GM18951 (cell line): ENCODE measurements at regions not wholly inside any gene's neighbourhood (a gene's known extent, or its start where the extent isn't known, plus 50 kb on each side); places are given as distances from the start of the nearest gene placed in this dataset.
"Not testable (repeated sequence)": the region's sequence is repeated elsewhere in the genome, so short reads cannot be mapped to it uniquely, and the experiment has no call there.

ENCODE experiments used
- POLR2A ChIP-seq: IDR thresholded peaks from 4 replicates; pipeline ENCODE4 v1.6.1; 2011; ENCODE audit warnings: mild to moderate bottlenecking; ENCODE audit not compliant: insufficient read length, insufficient read depth; ENCODE audit errors: extremely low read depth
- in situ Hi-C: fragments of 300-500 bp; cut with MboI; formaldehyde crosslinking; loops from one replicate; pipeline ENCODE4 v1.12.0; 2022; ENCODE audit warnings: low sequenced_read_pairs, mixed read lengths, inconsistent platforms; ENCODE audit not compliant: unreplicated experiment

GRCh38 chr2:195160963-195161362 is 496.1 kb upstream of the SLC39A10 start:
- in situ Hi-C loops = no loop called here
- TF ChIP-seq POLR2A = no peak

DNA sequence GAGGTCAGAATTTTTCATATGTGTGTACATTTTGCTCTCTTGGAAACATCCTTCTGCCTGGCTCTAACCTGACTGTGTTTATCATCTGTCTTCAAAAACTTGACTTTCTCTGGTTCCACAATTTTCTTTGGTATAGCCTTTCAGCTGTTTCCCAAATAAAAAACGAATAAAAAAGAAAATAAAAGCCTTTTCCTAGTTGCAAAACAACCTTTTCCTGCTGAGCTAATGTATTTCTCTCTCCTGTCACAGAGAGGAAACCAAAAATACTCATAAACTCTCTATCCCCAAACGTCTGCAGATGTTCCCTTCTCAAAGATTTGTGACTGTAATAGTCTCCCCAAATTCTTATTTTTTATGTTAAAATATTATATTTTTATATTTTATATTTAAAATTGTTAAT is 505.3 kb upstream of the SLC39A10 start:
- in situ Hi-C loops = no loop called here
- no peak for TF ChIP-seq POLR2A

DNA sequence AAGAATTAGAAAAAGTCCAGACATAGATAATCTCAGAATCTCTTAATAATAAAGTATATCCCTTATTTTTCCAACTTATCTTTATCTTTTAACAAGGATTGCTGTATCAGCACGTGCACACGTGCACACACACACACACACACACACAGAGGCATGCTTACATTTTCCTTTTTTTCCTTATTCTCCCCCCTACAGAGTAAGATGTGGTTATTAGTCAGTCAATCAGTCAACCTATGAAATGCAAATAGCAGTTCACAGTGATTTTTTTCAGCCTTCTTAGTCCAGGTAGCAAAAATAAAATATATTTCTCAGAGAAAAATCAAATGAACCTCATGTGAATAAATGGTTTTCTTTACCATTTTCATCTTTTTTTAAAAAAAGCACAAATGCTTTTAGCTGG is 506.2 kb upstream of the SLC39A10 start:
- no peak for TF ChIP-seq POLR2A
- in situ Hi-C loops = no loop called here

- in situ Hi-C loops = no loop called here
- TF ChIP-seq POLR2A = no peak
These were observed 509.0 kb upstream of the SLC39A10 start for GRCh38 chr2:195148004-195148403.

GRCh38 chr2:195146761-195147541 is 510.1 kb upstream of the SLC39A10 start:
- in situ Hi-C loops = no loop called here

DNA sequence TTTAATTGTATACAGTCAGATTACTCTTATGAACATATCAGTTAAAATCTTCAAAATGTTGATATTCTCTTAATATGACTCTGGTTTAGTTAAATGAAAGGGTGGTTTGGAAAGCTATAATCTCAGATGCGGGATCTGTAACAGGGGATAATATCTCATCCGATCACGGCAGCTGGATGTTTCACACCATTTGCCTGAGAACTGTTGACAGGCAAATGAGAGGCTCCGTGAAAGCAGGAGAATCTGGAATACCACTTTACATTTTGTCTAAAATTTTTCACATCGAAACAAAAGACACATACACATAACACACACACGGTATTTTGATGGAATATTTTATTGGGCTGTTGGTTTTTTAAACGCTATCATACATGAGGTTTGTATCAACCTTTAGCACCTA is 518.6 kb upstream of the SLC39A10 start:
- in situ Hi-C loops = no loop called here

More at GRCh38 chr2:195146761-195147541, 510.1 kb upstream of the SLC39A10 start:
- no peak for TF ChIP-seq POLR2A

GRCh38 chr2:195125889-195126288 is 531.1 kb upstream of the SLC39A10 start:
- in situ Hi-C loops = not testable (repeated sequence)

More for the DNA sequence above, 518.6 kb upstream of the SLC39A10 start:
- no peak for TF ChIP-seq POLR2A

- in situ Hi-C loops = no loop called here
These were observed 532.5 kb upstream of the SLC39A10 start for GRCh38 chr2:195124391-195125079.

GRCh38 chr2:195122653-195123052 is 534.4 kb upstream of the SLC39A10 start:
- no peak for TF ChIP-seq POLR2A
- in situ Hi-C loops = no loop called here

More at GRCh38 chr2:195124391-195125079, 532.5 kb upstream of the SLC39A10 start:
- TF ChIP-seq POLR2A = no peak

- in situ Hi-C loops = no loop called here
- TF ChIP-seq POLR2A = no peak
These were observed 535.7 kb upstream of the SLC39A10 start for GRCh38 chr2:195121341-195121740.

DNA sequence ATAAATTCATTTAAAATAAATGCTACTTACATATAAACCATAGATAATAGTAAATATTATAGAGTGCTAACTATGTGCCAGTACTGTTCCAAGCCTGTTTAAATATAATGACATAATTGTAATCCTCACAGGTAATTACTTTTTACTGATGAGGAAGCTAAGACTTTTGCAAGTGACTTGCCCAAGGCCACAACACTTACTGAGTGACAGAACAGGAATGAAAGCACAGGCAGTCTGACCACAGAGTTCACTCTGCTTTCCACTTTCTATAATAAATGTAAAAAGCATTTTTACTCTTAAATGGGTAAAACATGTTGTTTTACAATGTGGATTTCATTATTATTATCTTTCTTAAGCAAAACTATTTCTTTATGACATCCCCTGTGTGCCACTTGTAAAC is 537.8 kb upstream of the SLC39A10 start:
- in situ Hi-C loops = no loop called here

GRCh38 chr2:195118276-195118675 is 538.8 kb upstream of the SLC39A10 start:
- no peak for TF ChIP-seq POLR2A
- in situ Hi-C loops = no loop called here

More for the DNA sequence above, 537.8 kb upstream of the SLC39A10 start:
- TF ChIP-seq POLR2A = no peak

DNA sequence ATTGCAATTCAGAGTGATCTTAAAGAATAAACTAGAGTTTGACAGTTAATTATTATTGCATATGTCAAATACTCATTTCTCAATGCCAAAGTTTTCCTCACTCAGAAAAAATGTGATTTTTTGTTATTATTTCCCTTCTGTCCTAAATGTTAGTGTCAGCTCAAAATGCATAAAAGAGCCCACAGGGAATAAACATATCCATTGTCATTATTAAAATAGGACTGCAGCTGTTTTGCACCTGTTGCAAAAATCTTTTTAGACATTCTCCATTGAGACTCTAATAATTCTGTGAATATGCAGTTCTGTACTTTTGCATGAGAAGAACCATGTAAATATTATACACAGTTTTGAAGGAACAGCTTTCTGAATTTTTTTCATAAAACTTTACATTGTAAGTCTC is 540.0 kb upstream of the SLC39A10 start:
- TF ChIP-seq POLR2A = no peak
- in situ Hi-C loops = no loop called here

DNA sequence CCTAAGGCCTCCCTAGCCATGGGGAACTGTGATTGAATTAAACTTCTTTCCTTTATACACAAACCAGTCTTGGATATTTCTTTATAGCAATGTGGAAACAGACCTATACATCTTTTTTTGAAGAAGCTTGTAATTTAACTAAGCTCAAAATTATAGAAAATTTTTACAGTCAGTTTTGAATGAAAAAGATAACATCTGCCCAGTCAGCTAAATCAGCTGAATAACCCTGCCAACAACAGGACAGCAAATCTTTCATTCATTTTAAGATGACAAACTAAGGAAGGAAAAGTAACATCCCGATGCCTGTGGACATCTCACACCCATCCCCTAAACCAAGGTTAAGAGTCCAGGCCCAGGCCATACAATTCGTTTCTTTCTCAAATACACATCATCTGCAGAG is 541.3 kb upstream of the SLC39A10 start:
- in situ Hi-C loops = no loop called here
- TF ChIP-seq POLR2A = no peak

- TF ChIP-seq POLR2A = no peak
- in situ Hi-C loops = no loop called here
These were observed 548.8 kb upstream of the SLC39A10 start for GRCh38 chr2:195108182-195108581.
